ENCODE measurements at regions not wholly inside any gene's neighbourhood (a gene's known extent, or its start where the extent isn't known, plus 50 kb on each side); places are given as distances from the start of the nearest gene placed in this dataset.

DNA sequence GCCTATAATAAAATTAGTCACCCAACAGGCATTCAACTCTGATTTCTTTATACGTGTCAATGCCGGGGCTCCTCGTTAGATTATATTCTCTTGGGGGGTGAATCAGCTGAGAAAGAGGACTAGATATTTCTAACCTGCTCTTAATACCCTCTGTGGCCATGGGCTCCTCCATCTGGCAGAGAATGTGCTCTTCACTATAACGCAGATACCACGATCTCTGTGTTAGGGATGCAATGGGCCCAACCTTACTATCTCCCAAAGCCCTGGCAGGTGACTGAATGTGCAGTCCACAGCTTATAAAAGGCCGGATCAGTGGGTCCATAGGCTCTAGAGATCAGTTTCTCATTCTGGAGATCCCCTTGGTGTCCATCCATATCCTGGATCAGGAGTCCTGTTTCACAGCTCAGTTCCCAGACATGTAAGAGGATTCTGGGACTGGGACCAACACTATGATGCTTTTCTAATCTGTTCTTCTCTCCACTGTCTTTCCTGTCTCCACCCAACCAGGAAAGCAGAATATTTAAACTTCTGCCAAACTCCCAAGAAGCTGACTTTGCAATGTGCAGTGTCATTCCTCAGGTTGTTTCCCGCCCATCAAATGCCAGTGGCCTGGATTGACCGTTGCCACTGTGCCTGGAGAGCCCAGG, 71.4 kb upstream of the CELF4 start:
- no peak for DNase-seq (ENCODE audit: low read depth in 2 of 2)

DNA sequence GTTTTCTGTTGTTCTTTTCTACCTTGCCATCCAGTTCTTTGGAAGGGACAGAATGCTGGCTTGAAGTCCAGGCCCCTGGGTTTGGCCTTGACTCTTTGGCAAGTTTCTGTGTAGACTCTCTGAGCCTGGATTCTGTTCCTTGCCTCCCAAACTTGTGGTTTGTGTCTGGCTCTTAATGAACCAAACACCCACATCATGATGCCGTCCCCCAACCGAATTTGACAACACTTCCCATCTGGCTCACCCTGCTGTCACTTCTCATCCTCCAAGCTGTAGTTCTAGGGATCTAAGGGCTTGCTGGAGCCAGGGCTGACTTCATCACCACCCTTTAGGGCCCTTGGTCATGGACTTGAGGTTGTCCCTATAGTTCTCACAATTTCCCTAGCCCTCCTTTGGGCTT, 68.9 kb upstream of the CELF4 start:
- DNase-seq (ENCODE audit: low read depth in 2 of 2): no peak

DNA sequence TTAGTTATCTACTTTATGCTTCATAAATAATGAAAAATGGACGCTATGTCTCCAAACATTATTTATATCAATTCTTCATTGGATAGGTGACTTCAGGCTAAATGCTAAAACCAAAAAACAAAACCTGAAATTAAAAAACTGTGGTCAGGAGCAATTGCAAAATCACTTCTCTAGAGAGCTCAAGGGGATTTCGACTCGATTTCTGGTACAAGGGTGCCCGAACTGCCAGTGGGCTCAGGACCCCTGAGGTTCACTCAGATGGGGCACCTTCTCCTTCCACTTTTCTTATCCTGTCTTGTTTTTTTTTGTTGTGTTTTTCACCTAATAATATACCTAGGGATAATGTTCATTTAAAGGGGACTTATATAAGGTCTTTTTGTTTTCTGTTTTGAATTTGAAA, 65.8 kb upstream of the CELF4 start:
- DNase-seq (ENCODE audit: low read depth in 2 of 2): no peak

DNA sequence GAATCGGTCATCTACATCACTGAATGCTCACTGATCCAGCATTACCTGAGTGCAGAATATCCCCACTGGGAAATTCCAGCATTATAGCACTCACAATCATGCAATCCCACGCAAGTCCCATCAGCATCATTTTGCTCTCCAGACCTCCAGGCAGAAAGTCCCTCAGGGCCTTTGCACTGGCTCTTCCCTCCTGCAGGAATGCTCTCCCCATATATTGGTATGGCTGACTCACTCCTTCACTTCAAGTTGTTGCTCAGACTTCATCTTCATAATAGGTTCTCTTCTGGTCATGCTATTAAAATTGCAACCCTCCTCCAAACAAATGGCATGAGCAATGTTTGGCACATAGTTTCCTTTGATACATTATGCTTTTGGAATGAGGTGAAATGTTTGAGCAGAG, 64.7 kb upstream of the CELF4 start:
- DNase-seq (ENCODE audit: low read depth in 2 of 2): no peak

DNA sequence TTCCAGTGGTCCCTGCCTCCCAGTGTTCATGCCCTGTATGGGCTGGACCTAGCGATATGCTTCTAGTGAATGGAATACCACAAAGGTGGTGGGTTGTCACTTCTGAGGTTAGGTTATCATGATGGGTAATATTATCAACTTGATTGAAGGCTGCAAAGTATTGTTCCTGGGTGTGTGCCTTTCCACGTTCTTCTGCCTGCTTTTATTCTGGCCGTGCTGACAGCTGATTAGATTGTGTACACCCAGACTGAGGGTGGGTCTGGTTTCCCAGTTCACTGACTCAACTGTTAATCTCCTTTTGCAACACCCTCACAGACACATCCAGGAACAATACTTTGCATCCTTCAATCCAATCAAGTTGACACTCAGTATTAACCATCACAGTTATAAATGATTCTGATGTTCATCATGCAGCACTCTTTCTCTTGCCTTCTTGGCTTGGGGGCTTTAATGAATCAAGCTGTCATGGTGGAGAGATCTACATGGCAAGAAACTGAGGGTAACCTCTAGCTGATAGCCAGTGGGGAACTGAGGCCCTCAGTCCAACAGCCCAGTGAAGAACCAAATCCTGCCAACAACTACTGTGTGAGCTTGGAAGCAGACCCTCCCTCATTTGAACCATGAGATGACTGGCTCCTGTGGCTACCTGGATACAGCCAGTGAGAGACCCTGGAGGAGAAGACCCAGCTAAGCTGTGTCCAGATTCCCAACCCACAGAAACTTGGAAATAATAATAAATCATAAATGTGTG, 63.0 kb upstream of the CELF4 start:
- no peak for DNase-seq (ENCODE audit: low read depth in 2 of 2)

DNA sequence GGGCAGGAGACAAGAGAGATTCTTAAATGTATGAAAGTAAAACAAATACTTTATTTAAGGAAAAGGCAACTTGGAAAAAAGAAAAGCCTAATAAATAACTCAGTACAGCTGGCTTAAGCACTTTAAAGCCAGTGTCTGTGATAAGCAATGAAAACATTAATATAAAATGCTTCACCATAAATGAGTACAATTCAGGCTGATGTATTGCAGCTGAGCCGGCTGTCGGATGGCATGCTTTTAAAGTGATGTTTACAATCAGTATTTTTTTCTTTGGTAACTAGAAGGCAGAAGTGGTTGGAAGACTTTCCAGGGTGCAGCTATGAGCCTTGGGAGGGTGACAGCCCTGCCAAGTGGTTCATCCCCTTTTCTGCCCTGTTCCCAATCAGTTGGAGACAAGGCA, 58.7 kb upstream of the CELF4 start:
- DNase-seq (ENCODE audit: low read depth in 2 of 2): no peak

DNA sequence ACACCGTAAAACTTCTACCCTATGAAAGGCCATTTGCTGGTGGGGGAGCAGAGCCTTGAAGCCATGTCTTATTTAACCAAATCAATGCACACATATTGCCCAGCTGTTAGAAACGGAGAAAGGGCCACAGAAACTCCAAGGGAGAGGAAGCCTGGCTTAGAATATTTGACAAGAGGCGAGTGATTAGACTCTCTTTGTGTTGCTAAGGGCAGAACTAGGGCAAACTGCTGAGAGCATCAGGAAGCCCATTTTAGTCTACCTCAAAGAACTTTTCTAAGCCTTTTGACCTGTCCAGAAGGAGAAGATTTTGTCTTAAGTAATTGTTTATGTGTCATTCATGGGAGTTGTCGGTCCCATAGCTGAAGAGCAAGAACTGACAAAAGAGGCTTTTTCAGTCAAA, 54.4 kb upstream of the CELF4 start:
- DNase-seq (ENCODE audit: low read depth in 2 of 2): no peak

DNA sequence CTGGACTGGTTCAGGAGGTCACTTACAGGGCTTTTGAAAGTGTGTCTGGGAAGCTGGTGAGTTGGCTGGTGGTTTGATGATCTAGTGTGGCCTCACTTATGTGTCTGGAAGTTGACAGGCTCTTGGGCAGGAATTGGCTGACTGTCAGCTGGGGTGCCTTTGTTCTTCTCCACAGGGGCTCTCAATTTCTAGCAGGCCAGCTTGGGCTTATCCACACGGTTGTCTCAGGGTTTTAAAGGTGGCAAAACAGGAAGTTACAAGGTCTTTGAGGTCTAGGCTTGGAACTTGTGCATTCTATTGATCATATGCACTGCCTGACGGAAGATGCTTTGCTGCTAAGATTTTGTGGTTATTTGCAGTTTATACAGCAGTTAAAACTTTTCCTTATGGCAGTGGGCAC, 52.0 kb upstream of the CELF4 start:
- DNase-seq (ENCODE audit: low read depth in 2 of 2): no peak
